PC-9 (cell line): ENCODE measurements at regions not wholly inside any gene's neighbourhood (a gene's known extent, or its start where the extent isn't known, plus 50 kb on each side); places are given as distances from the start of the nearest gene placed in this dataset.

Experiments used
- EZH2 ChIP-seq: fragments of 200-600 bp; sonication (generic); IDR thresholded peaks from 2 replicates; pipeline ENCODE4 v1.8.0; 2017; ENCODE audit warnings: antibody characterized with exemption, low read depth
- TF ChIP-seq, protein P1 (sequence below): fragments of 200-600 bp; sonication (generic); conservative IDR thresholded peaks from 2 replicates; pipeline ENCODE4 v1.6.1; 2017; ENCODE audit warnings: mixed run types, antibody characterized with exemption, mild to moderate bottlenecking, moderate library complexity

DNA sequence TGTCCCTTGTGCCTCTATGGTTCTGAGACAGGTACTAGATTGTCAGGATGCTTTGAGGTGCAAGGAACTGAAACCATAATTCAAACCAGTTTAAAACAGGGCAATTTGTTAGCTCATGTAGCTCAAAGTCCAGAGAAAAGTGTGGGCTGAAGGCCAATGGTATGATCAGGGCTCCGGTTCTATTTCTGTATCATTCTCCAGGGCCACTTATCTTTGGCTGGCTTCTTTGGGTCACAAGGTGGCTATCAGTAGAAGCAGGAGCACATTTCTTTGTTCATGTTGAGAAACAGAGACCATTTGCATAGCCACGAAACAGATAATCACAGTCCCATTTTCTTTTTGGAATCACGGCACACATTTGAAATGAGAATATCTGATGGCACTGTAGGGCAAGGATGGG lies 294.9 kb downstream of the ETNK1 start:
- no peak for TF ChIP-seq EZH2
- TF ChIP-seq, protein P1, sequence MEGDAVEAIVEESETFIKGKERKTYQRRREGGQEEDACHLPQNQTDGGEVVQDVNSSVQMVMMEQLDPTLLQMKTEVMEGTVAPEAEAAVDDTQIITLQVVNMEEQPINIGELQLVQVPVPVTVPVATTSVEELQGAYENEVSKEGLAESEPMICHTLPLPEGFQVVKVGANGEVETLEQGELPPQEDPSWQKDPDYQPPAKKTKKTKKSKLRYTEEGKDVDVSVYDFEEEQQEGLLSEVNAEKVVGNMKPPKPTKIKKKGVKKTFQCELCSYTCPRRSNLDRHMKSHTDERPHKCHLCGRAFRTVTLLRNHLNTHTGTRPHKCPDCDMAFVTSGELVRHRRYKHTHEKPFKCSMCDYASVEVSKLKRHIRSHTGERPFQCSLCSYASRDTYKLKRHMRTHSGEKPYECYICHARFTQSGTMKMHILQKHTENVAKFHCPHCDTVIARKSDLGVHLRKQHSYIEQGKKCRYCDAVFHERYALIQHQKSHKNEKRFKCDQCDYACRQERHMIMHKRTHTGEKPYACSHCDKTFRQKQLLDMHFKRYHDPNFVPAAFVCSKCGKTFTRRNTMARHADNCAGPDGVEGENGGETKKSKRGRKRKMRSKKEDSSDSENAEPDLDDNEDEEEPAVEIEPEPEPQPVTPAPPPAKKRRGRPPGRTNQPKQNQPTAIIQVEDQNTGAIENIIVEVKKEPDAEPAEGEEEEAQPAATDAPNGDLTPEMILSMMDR: no peak
